Coronary artery (tissue), 2 donors: ENCODE measurements at regions not wholly inside any gene's neighbourhood (a gene's known extent, or its start where the extent isn't known, plus 50 kb on each side); places are given as distances from the start of the nearest gene placed in this dataset.
"Not testable (repeated sequence)": the region's sequence is repeated elsewhere in the genome, so short reads cannot be mapped to it uniquely, and the experiment has no call there.

Source experiments
- DNase-seq: peaks from one replicate; pipeline ENCODE4 v3.0.0-alpha.2; 2017; ENCODE audit warnings: low spot score
- H3K27ac ChIP-seq, 2 donors: fragments of 200-600 bp; sonication (generic); one replicate each; pipeline ENCODE4 v1.5.1; 2016 to 2019
- H3K4me3 ChIP-seq: fragments of 200-600 bp; sonication (generic); 2 replicates; pipeline ENCODE4 v1.5.1; 2016; ENCODE audit warnings: mild to moderate bottlenecking, moderate library complexity
- CTCF ChIP-seq: fragments of 200-600 bp; sonication (generic); IDR thresholded peaks from one replicate; pipeline ENCODE4 v1.5.1; 2019; ENCODE audit warnings: antibody characterized with exemption

DNA sequence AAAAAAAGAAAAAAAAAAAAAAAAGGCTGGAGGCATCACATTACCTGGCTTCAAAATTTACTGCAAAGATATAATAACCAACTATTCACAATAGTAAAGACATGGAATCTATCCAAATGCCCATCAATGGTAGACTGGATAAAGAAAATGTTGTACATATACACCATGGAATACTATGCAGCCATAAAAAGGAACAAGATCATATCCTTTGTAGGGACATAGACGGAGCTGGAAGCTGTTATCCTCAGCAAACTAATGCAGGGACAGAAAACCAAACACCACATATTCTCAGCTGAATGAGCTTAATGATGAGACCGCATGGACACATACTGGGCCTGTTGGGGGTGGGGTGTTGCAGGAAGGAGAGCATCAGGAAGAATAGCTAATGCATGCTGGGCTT, 330.5 kb downstream of the SRGAP2C start:
- TF ChIP-seq CTCF = no peak
- no peak overlapping the region for H3K27ac ChIP-seq
- no peak for DNase-seq
- no peak overlapping the region for H3K4me3 ChIP-seq

- no peak for DNase-seq
- Histone ChIP-seq H3K27ac (peak overlapping the region in 1 of 2 donors; percentile 12), H3K4me3 (no peak overlapping the region)
- no peak for TF ChIP-seq CTCF
Measured at GRCh38 chr1:121516234-121516967, 331.6 kb downstream of the SRGAP2C start.

DNA sequence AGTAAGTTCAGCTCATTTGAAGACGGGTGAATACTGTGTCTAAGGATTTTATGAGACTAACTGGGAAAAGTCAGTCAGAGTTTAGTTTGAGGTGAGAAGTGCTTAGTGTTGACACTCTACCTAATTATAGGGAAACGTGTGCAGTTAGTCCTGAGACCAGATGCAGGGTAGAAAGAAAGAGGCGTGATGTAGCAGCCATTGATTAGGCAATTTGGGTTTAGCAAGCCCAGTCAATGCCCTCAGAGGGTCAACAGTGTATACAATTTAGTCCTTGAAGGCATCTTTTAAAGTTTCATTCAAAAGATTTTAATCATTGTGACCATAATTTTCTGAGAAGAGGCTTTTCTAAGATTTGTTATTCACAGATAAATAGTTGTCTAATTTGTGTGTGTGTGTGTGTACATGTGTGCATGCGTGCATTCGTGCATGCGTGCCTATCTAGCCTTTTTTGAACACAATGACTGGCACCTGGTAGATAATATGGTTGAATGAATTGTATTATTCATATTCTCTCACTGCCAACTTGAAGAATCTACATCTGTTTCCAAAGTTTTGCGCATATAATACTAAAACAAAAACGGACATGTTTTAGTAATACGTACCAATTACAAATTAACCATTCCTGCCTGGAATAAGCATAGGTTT, 332.9 kb downstream of the SRGAP2C start:
- peak overlapping the region in 1 of 2 donors; percentile 5 for H3K27ac ChIP-seq
- TF ChIP-seq CTCF = no peak
- no peak for DNase-seq
- H3K4me3 ChIP-seq = no peak overlapping the region

DNA sequence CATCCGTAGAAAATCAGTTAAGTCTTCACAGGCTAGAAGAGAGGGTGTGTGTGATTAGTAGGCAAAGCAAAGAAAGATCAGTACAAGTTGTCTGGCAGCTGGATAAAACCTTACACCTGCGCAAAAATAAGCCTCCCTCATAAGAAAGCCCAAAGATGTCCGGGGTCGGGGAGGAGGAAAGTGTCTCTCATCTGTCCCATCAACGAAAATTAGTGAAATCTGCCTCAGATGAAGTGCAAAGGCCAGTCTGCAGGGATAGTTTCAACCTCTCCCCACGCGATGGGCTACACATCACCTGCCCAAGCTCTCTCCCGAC, 333.9 kb downstream of the SRGAP2C start:
- TF ChIP-seq CTCF = no peak
- peak overlapping the region; percentile 78 for H3K4me3 ChIP-seq
- peak overlapping the region in 1 of 2 donors; percentile 74 for H3K27ac ChIP-seq
- no peak for DNase-seq

- Histone ChIP-seq H3K4me3 (peak overlapping the region; percentile 78), H3K27ac (peak overlapping the region in 1 of 2 donors; percentile 74)
- DNase-seq = peak; percentile 74
- TF ChIP-seq CTCF = no peak
Measured at GRCh38 chr1:121519042-121519755, 334.4 kb downstream of the SRGAP2C start.

GRCh38 chr1:121519756-121520286, 335.0 kb downstream of the SRGAP2C start:
- Histone ChIP-seq H3K4me3 (peak overlapping the region; percentile 78), H3K27ac (peak overlapping the region in 1 of 2 donors; percentile 74)
- not testable (repeated sequence) for DNase-seq

GRCh38 chr1:121522061-121522759, 337.4 kb downstream of the SRGAP2C start:
- no peak for TF ChIP-seq CTCF
- Histone ChIP-seq H3K27ac (no peak overlapping the region), H3K4me3 (no peak overlapping the region)
- no peak for DNase-seq

DNA sequence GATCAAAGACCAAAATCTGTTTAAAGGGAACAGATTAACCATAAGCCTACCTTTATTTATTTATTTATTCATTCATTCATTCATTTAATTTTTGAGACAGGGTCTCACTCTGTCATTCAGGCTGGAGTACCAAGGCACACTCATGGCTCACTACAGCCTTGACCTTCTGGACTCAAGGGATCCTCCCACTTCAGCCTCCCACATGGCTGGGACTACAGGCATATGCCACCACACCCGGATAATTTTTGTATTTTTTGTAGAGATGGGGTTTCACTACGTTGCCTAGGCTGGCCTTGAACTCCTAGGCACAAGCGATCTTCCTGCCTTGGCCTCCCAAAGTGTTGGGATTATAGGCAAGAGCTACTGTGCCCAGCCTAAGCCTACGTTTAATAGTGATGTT, 338.3 kb downstream of the SRGAP2C start:
- not testable (repeated sequence) for H3K27ac ChIP-seq, H3K4me3 ChIP-seq, DNase-seq
